ENCODE measurements at regions not wholly inside any gene's neighbourhood (a gene's known extent, or its start where the extent isn't known, plus 50 kb on each side); places are given as distances from the start of the nearest gene placed in this dataset.

DNA sequence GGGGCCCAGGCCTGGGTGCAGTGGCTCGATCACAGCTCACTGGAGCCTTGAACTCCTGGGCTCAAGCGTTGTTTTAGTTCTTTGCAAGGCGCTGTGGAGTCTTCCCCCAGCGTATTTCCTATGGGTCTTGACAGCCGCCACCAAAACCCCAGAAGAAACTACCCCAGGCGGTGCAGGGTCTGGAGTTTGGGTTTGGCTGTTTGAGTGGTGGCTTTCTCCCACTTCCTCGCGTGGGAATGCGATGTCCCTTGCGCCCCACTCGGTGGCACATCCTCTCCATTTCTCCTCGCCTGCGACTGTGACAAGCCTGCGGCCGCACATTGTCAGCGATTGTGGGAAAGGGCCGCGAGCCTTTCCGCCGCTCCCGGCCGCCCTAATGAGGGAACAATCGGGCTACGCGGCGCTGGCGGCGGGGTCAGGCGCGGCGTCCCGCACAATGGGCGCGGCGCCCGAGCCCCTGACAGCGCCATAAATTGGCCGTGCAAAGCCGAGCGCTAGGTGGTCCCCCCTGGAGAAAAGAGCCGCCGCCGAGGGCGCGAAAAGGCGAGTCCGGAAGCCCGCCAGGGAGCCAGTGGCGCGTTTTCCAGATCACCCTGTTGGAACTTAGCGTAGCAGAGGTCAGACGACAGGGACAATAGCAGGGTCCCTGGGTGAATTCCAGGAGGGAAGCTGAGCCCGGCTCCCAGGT, 194.9 kb upstream of the POU3F3 start:
- no peak overlapping the region for H3K9ac ChIP-seq (ENCODE audit: extremely low read depth, insufficient read length, low read length)
- H4K20me1 ChIP-seq (ENCODE audit: control insufficient read depth, insufficient read depth, insufficient read length) = no peaks in the 10 kb centered on the region
- H3T11ph ChIP-seq (ENCODE audit: low read length) = no peak overlapping the region
- H3K79me1 ChIP-seq (ENCODE audit: insufficient read depth, low read depth, low read length, poor library complexity, severe bottlenecking) = no peaks in the 10 kb centered on the region
- Mint-ChIP-seq H3K4me3 (peak overlapping the region; percentile 59 to 68; a peak in 4 of 5 replicates), H3K36me3 (ENCODE audit: insufficient read depth in 1 of 3, low read depth in 3 of 3) (no peaks in the 10 kb centered on the region), H3K27me3 (ENCODE audit: low read depth) (peaks cover 32% of the 10 kb centered on the region), H3K4me1 (peaks cover 31 to 35% of the 10 kb centered on the region in 2 experiments), H3K27ac (no peak overlapping the region), H3K9me3 (no peaks in the 10 kb centered on the region)
- H2AK5ac ChIP-seq (ENCODE audit: insufficient read length, low read length) = no peak overlapping the region
- H2BK5ac ChIP-seq (ENCODE audit: insufficient read length, low read length) = no peak overlapping the region
- H4K8ac ChIP-seq (replicated peaks; ENCODE audit: insufficient read length, low read depth, low read length) = no peak overlapping the region
- no peak overlapping the region for H2BK20ac ChIP-seq (ENCODE audit: low read depth, low read length, poor library complexity, severe bottlenecking)
- no peak overlapping the region for H2BK12ac ChIP-seq (ENCODE audit: insufficient read length, low read depth, low read length)
- no peaks in the 10 kb centered on the region for H3K79me2 ChIP-seq (ENCODE audit: insufficient read depth, low read length)
- H3K27ac ChIP-seq (ENCODE audit: insufficient read length, low read depth, low read length) = no peak overlapping the region
- no peaks in the 10 kb centered on the region; the same call in 1 of the 2 replicates for H3K27me3 ChIP-seq (ENCODE audit: insufficient read depth, low read length)
- H3K9me3 ChIP-seq (ENCODE audit: control insufficient read depth, low read depth, low read length) = no peaks in the 10 kb centered on the region
- TF ChIP-seq, protein P1, sequence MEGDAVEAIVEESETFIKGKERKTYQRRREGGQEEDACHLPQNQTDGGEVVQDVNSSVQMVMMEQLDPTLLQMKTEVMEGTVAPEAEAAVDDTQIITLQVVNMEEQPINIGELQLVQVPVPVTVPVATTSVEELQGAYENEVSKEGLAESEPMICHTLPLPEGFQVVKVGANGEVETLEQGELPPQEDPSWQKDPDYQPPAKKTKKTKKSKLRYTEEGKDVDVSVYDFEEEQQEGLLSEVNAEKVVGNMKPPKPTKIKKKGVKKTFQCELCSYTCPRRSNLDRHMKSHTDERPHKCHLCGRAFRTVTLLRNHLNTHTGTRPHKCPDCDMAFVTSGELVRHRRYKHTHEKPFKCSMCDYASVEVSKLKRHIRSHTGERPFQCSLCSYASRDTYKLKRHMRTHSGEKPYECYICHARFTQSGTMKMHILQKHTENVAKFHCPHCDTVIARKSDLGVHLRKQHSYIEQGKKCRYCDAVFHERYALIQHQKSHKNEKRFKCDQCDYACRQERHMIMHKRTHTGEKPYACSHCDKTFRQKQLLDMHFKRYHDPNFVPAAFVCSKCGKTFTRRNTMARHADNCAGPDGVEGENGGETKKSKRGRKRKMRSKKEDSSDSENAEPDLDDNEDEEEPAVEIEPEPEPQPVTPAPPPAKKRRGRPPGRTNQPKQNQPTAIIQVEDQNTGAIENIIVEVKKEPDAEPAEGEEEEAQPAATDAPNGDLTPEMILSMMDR (conservative IDR thresholded peaks at IDR 0.05) = no peak
- H4K91ac ChIP-seq (ENCODE audit: insufficient read length, low read depth, low read length) = no peak overlapping the region
- peak; percentile 50 for DNase-seq
- H2BK120ac ChIP-seq (ENCODE audit: low read depth, low read length, poor library complexity, severe bottlenecking) = no peak overlapping the region
- H3K4me1 ChIP-seq (ENCODE audit: insufficient read depth, low read length) = peaks cover 10% of the 10 kb centered on the region; the same call in 1 of the 2 replicates
- H2AFZ ChIP-seq (ENCODE audit: low read length) = no peak overlapping the region
- H4K5ac ChIP-seq (ENCODE audit: insufficient read length, low read depth, low read length) = no peak overlapping the region
- H3K23ac ChIP-seq (ENCODE audit: insufficient read length, low read depth, low read length) = no peak overlapping the region
- H3K23me2 ChIP-seq (ENCODE audit: insufficient read length, low read depth, low read length, poor library complexity, severe bottlenecking) = peaks cover 8% of the 10 kb centered on the region
- no CpG with 5 or more reads among the region's 53 CpGs for WGBS (ENCODE audit: extremely low coverage, insufficient read length, low lambda C conversion rate)
- peak overlapping the region; percentile 56 for H3K18ac ChIP-seq (ENCODE audit: insufficient read length, low read depth, low read length)
- peak overlapping the region; percentile 87; the same call in 1 of the 2 replicates for H3K14ac ChIP-seq (ENCODE audit: insufficient read depth, low read length)
- H2BK15ac ChIP-seq (ENCODE audit: low read depth, low read length) = no peak overlapping the region
- H3K56ac ChIP-seq (ENCODE audit: insufficient read length, low read depth, low read length) = no peak overlapping the region
- H3K4me2 ChIP-seq (ENCODE audit: insufficient read depth, insufficient read length, low read length) = peak overlapping the region; percentile 71
- no peak overlapping the region for H3K4ac ChIP-seq (ENCODE audit: low read depth, low read length)

All from H9 (cell line).